Activated CD4-positive, alpha-beta T cell treated with anti-CD3 and anti-CD28 coated beads for 48 hours (primary cell): ENCODE measurements at regions not wholly inside any gene's neighbourhood (a gene's known extent, or its start where the extent isn't known, plus 50 kb on each side); places are given as distances from the start of the nearest gene placed in this dataset.
A peak's percentile ranks its signal among the peaks of the same experiment; 100 is the strongest.
"Not testable (repeated sequence)": the region's sequence is repeated elsewhere in the genome, so short reads cannot be mapped to it uniquely, and the experiment has no call there.

Experiments
- DNase-seq: peaks from one replicate; pipeline ENCODE4 v3.0.0-alpha.2; 2020

- not testable (repeated sequence) for DNase-seq
Observed at GRCh38 chr4:49117951-49118350, 131.9 kb downstream of the CWH43 start.

- DNase-seq: not testable (repeated sequence)
Observed at GRCh38 chr4:49118379-49119212, 132.5 kb downstream of the CWH43 start.

GRCh38 chr4:49119345-49119744 lies 133.3 kb downstream of the CWH43 start:
- not testable (repeated sequence) for DNase-seq

DNA sequence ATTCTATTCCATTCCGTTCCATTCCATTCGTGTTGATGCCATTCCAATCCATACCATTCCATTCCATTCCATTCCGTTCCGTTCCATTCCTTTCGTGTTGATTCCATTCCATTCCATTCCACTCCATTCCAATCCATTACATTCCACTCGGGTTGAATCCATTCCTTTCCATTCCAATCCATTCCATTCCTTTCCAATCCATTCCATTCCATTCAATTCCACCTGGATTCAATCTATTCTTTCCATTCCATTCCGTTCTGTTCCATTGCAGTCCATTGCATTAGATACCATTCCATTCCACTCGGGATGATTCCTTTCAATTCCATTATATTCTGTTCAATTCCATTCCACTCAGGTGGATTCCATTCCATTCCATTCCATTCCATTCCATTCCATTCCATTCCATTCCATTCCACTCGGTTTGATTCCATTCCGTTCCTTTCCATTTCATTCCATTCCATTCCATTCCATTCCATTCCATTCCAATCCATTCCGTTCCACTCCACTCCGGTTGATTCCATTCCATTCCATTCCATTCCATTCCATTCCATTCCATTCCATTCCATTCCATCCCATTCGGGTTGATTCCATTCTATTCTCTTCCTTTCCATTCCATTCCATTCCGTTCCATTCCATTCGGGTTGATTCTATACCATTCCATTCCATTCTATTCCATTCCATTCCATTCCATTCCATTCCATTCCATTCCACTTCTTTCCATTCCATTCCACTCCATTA lies 134.1 kb downstream of the CWH43 start:
- not testable (repeated sequence) for DNase-seq

GRCh38 chr4:49120804-49121203 lies 134.7 kb downstream of the CWH43 start:
- DNase-seq: not testable (repeated sequence)

- not testable (repeated sequence) for DNase-seq
Observed at GRCh38 chr4:49126443-49126842, 140.4 kb downstream of the CWH43 start.

- not testable (repeated sequence) for DNase-seq
Observed at GRCh38 chr4:49126858-49127257, 140.8 kb downstream of the CWH43 start.

DNA sequence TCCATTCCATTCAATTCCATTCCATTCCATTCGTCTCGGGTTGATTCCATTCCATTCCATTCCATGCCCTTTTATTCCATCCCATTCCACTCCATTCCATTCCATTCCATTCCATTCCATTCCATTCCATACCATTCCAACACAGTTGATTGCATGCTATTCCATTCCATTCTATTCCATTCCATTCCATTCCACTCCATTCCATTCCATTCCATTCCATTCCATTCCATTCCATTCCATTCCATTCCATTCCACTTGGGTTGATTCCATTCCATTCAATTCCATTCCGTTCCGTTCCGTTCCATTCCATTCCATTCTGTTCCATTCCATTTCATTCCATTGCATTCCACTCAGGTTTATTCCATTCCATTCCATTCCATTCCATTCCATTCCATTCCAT lies 143.3 kb downstream of the CWH43 start:
- DNase-seq: not testable (repeated sequence)

GRCh38 chr4:49129870-49130269 lies 143.8 kb downstream of the CWH43 start:
- not testable (repeated sequence) for DNase-seq

- DNase-seq: not testable (repeated sequence)
Observed at GRCh38 chr4:49130724-49131123, 144.6 kb downstream of the CWH43 start.

GRCh38 chr4:49137043-49137442 lies 151.0 kb downstream of the CWH43 start:
- DNase-seq: not testable (repeated sequence)

GRCh38 chr4:49137961-49138360 lies 151.9 kb downstream of the CWH43 start:
- not testable (repeated sequence) for DNase-seq

DNA sequence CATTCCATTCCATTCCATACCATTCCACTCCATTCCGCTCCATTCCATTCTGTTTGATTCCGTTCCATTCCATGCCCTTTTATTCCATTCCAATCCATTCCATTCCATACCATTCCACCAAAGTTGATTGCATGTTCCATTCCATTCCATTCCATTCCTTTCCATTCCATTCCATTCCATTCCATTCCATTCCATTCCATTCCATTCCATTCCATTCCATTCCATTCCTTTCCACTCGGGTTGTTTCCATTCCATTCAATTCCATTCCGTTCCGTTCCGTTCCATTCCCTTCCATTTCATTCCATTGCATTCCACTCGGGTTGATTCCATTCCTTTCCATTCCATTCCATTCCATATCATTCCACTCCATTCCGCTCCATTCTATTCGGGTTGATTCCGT lies 152.7 kb downstream of the CWH43 start:
- DNase-seq: not testable (repeated sequence)

DNA sequence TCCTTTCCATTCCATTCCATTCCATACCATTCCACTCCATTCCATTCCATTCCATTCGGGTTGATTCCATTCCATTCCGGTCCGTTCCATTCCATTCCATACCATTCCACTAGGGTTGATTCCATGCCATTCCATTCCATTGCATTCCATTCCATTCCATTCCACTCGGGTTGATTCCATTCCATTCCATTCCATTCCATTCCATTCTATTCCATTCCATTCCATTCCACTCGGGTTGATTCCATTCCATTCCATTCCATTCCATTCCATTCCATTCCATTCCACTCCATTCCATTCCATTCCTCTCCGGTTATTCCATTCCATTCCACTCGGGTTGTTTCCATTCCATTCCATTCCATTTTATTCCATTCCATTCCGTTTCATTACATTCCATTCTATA lies 153.4 kb downstream of the CWH43 start:
- not testable (repeated sequence) for DNase-seq

DNA sequence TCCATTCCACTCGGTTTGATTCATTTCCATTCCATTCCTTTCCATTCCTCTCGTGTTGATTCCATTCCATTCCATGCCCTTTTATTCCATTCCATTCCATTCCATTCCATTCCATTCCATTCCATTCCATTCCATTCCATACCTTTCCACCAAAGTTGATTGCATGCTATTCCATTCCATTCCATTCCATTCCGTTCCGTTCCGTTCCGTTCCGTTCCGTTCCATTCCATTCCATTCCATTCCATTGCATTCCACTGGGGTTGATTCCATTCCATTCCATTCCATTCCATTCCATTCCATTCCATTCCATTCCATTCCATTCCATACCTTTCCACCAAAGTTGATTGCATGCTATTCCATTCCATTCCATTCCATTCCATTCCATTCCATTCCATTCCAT lies 154.3 kb downstream of the CWH43 start:
- DNase-seq: peak; percentile 17

- DNase-seq: not testable (repeated sequence)
Observed at GRCh38 chr4:49141955-49142354, 155.9 kb downstream of the CWH43 start.

DNA sequence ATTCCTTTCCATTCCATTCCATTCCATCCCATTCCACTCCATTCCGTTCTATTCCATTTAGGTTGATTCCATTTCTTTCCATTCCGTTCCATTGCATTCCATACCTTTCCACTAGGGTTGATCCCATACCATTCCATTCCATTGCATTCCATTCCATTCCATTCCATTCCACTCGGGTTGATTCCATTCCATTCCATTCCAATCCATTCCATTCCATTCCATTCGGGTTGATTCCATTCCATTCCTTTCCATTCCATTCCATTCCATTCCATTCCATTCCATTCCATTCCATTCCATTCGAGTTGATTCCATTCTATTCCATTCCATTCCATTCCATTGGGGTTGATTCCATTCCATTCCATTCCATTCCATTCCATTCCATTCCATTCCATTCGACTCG lies 161.1 kb downstream of the CWH43 start:
- not testable (repeated sequence) for DNase-seq

GRCh38 chr4:49147596-49147995 lies 161.5 kb downstream of the CWH43 start:
- not testable (repeated sequence) for DNase-seq

DNA sequence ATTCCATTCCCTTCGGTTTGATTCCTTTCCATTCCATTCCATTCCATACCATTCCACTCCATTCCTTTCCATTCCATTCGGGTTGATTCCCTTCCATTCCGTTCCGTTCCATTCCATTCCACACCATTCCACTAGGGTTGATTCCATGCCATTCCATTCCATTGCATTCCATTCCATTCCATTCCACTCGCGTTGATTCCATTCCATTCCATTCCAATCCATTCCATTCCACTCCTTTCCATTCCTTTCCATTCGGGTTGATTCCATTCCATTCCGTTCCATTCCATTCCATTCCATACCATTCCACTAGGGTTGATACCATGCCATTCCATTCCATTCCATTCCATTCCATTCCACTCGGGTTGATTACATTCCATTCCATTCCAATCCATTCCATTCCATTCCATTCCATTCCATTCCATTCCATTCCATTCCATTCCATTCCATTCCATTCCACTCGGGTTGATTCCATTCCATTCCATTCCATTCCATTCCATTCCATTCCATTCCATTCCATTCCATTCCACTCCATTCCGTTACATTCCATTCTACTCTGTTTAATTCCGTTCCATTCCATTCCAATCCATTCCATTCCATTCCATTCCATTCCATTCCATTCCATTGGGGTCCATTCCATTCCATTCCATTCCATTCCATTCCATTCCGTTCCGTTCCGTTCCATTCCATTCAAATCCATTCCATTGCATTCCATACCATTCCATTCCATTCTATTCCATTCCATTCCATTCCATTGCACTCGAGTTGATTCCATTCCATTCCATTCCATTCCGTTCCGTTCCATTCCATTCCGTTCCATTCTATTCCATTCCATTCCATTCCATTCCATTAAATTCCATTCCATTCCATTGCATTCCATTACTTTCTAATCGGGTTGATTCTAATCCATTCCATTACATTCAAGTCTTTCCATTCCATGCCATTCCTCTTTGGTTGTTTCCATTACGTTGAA lies 163.2 kb downstream of the CWH43 start:
- DNase-seq: not testable (repeated sequence)

DNA sequence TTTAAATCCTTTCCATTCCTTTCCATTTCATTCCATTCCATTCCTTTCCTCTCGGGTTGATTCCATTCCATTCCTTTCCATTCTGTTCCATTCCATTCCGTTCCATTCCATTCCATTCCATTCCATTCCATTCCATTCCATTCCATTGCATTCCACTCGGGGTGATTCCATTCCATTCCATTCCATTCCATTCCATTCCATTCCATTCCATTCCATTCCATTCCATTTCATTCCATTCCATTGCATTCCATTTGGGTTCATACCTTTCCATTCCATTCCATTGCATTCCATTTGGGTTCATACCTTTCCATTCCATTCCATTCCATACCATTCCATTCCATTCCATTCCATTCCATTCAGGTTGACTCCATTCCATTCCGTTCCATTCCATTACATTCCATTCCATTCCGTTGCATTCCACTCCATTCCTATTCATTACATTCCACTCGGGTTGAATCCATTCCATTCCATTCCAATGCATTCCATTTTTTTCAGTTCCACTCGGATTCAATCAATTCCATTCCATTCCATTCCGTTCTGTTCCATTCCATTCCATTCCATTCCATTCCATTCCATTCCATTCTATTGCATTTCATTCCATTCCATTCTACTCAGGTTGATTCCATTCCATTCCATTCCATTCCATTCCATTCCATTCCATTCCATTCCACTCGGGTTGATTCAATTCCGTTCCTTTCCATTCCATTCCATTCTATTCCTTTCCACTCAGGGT lies 164.4 kb downstream of the CWH43 start:
- not testable (repeated sequence) for DNase-seq

DNA sequence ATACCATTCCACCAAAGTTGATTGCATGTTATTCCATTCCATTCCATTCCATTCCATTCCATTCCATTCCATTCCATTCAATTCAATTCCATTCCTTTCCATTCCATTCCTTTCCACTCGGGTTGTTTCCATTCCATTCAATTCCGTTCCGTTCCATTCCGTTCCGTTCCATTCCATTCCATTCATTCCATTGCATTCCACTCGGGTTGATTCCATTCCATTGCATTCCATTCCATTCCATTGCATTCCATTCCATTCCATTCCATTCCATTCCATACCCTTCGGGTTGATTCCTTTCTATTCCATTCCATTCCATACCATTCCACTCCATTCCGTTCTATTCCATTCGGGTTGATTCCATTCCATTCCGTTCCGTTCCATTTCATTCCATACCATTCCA lies 166.9 kb downstream of the CWH43 start:
- not testable (repeated sequence) for DNase-seq
